Activated CD4-positive, alpha-beta T cell treated with anti-CD3 and anti-CD28 coated beads, Interleukin-2, amount 50 U/mL, for 16 hours (primary cell): ENCODE measurements at regions not wholly inside any gene's neighbourhood (a gene's known extent, or its start where the extent isn't known, plus 50 kb on each side); places are given as distances from the start of the nearest gene placed in this dataset.

Source experiments
- DNase-seq: peaks from one replicate; pipeline ENCODE4 v3.0.0-alpha.2; 2020

DNA sequence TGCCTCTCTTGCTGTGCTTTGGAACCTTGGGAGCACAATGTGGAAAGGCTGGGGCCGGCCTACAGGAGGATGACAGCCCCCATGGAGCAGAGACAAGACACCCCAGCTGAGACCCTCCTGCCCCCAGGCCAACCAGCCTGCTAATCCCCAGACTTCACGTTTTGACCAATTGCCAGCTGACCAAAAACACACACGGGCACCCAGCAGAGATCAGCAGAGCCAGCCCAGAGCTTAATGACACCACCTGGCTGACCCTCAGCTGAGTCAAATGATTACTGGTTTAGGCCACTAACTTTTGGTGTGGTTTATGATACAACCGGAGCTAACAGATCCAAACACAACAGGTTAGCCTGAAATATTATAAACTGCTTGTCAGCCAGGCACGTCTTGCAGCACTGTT lies 111.2 kb upstream of the KIF5B start:
- no peak for DNase-seq

DNA sequence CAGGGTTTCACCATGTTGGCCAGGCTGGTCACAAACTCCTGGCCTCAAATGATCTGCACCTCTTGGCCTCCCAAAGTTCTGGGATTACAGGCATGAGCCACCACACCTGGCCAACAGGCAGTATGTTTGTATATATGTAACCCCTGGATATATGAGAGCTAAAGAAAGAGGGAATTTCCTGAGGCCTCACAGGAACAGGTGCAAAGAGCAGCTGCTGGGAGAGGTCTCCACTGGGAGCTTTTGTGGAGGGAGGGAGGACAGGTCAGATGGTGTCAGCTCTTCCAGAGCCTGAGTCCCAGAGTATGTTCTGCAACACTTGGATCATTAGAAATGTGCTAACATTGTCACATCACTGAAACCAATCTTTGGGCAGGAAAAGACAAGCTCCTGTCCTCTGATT lies 110.1 kb upstream of the KIF5B start:
- no peak for DNase-seq

DNA sequence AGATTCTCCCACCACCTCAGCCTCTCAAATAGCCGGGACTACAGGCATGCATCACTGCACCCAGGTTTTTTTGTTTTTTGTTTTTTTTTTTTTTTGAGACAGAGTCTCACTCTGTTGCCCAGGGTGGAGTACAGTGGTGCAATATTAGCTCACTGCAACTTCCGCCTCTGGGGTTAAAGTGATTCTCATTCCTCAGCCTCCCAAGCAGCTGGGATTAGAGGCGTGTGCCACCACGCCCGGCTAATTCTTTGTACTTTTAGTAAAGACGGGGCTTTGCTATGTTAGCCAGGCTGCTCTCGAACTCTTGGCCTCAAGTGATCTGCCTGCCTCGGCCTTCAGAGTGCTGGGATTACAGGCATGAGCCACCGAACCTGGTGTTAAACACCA lies 107.5 kb upstream of the KIF5B start:
- no peak for DNase-seq

DNA sequence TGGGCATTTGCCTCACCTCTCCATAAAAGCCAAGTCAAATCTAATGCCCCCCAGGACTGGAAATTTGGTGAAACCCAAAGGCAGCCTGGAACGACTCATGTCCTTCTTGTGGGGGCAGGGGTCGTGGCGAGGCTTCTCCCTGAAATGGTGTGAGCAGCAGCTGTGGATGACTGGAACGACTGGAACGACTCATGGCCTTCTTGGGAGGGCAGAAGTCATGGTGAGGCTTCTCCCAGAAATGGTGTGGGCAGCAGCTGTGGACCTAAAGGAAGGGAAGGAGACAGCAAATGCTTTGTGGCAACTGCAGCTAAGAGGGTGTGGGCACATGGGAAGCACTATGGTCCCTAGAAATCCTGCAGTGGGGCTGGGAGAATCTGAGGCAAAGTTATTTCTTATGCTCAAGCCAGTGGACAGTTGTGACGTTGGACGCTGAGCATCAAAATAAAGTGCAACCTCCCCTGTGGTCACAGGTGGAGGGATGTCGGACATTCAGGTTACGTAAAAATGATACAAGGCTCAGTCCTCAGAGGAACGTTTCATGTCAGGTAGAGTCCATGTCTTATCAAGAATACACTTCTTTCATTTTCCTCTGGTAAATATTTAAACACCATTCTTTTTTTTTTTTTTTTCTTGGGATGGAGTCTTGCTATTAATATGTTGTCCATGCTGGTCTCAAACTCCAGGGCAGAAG lies 107.0 kb upstream of the KIF5B start:
- no peak for DNase-seq

DNA sequence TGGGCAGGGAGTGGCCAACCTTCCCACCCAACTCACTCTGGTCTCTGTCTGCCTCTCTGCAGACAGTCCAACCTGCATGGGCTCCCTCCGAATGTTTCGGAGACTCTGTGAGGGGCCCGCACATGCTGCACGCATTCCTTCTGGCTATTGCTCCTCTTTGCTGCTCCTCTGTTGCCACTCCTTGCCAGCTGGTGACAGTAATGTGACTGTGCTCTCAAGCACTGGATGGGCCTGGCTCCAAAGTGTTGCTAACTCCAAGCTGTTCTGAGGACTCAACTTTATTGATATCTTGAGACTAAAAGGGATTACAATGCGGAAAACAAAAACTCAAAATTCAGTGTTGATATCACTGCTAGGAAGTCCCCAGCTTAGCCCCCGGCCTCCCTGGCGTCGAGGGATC lies 105.4 kb upstream of the KIF5B start:
- no peak for DNase-seq

DNA sequence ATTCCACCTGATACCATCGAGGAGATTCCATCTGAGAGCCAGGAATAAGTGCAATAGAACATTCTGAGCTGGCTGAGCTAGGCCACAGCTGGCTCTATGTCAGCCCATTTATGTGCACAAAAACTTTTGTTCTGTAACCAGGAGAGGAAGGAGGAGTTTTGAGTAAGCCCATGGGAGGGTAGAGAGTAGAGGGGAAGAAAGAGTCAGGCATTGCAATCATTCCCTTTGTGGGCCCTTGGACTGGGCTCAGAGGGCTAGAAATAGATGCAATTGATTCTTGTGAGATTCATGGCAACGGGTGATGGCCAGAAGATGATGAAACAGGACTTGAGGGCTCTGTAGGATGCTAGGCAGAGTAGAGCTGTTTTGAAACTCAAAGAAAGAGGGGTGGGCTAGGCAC lies 104.6 kb upstream of the KIF5B start:
- no peak for DNase-seq

DNA sequence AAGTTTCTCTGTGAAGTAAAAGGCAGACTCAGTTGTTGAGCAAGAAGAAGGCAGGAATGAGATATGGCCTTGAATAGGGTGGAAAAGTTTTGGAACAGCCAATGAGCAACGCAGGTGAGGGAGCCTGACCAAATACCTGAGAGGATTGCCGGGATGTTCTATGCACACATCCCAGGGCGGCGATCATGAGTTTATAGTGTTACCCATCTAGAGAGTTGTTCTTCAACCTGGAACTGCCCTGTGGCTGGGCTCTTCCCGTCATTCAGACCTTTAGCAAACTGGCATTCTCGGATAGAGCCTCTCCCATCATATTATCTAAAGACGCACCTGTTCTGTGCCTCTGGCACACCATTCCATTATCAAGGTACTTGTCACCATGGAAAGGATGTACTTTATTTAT lies 103.0 kb upstream of the KIF5B start:
- no peak for DNase-seq

DNA sequence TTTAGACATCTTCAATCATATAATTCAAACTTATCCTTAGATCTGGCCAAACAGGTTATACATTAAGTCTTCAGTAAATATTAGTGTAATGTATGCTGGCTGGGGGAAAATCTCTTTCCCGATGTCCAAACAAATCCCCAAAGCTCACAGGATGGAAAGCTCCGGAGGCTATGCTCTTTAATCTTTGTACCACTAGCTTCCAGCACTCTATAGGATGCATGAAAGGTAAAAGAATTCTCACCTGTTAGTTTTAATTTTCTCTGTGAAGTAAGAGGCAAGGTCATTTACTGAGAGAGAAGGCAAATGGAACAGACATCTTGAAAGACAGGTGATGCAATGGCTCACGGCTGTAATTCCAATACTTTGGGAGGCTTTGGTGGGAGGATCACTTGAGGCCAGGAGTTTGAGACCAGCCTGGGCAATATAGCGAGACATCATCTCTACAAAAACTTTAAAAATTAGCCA lies 99.8 kb upstream of the KIF5B start:
- DNase-seq, result no peak

DNA sequence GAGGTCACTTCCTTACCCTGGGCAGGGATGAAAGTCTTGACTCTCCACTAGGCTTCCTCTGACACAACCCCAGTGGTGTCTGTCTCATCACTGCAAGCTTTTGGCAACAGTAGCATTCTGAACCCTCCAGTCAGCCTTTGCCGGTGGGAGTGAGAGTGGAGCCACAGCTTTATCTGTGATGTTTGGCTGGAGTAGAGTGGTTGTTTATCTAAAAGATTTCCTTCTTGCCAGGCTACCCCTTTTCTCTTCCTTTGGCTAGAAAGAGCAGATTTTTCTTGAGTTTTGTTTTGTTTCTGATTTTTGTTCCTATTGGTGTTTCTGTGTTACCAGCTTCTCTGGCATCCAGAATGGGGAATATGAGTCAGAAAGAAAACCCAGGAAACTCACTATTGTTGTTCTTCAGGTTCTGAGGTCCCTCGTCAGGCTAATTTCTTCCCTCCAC lies 98.9 kb upstream of the KIF5B start:
- DNase-seq, result no peak

DNA sequence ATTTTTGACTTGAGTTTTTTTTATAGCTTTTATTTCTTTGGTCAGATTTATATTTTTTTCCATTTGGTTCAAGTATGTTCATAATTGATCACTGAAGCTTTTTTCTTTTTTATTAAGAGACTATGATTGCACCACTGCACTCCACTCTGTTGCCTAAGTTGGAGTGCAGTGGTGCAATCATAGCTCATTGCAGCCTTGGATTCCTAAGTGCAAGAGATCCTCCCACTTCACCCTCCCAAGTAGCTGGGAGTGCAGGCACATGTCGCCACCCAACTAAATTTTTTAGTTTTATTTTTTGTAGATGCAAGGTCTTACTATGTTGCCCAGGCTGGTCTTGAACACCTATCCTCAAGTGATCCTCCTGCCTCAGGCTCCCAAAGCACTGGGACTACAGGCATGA lies 97.7 kb upstream of the KIF5B start:
- DNase-seq, result no peak

DNA sequence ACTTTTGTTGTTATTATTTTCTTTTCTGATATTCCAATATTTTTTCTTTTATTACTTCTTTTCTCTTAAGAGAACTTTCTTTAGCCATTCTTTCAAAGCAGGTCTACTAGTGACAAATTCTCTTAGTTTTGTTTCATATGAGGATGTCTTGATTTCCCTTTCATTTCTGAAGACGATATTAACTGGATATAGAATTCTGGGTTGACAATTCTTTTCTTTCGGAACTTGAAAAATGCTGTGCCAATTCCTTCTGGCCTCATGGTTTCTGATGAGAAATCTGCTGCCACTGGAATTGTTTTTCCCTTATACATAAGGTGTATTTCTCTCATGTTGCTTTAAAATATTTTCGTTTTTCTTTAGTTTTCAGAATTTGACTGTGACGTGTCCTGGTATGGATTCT lies 97.0 kb upstream of the KIF5B start:
- no peak for DNase-seq

DNA sequence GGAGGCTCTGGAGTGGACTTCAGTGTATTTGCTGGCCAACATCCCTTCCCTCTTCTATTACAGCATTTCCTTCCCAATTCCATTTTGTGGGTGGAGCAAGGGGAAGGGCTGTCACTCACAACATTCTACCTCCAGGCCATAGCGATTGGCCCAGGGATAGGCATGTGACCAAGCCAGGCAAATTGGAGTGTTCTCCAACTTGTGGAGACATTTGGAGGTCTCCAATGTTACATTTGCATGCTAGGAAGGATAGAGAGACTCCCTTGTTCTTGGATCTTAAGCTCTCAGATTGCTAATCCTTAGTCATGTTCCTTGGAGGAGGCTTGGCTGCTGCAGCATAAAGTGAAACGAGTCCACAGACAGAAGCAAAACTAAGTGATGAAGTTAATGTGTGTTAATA lies 95.6 kb upstream of the KIF5B start:
- DNase-seq, result no peak

DNA sequence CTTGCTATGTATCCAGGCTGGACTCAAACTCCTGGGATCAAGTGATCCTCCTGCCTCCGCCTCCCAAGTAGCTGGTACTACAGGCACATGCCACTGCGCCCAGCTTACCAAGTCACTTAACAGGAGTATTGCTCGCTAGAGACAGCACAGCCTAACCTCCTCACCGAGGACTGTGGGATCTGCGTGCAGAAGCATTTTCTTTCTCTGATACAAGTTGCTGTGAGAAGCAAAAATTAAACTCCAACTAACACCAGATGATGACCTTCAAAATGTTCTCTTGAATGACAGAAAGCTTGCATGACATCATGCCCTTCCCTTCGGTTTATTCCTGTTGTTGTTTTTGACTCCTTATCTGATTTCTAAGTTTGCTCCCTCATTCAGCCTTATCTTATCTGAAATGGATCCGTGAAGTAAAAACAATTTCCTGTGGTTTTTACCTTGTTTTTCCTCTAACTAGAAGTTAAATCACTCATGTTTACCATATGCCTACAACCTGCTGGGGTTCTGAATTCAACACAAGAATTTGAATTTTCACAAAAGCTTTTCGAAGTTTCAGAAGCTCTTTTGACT lies 94.4 kb upstream of the KIF5B start:
- DNase-seq, result peak; percentile 79

DNA sequence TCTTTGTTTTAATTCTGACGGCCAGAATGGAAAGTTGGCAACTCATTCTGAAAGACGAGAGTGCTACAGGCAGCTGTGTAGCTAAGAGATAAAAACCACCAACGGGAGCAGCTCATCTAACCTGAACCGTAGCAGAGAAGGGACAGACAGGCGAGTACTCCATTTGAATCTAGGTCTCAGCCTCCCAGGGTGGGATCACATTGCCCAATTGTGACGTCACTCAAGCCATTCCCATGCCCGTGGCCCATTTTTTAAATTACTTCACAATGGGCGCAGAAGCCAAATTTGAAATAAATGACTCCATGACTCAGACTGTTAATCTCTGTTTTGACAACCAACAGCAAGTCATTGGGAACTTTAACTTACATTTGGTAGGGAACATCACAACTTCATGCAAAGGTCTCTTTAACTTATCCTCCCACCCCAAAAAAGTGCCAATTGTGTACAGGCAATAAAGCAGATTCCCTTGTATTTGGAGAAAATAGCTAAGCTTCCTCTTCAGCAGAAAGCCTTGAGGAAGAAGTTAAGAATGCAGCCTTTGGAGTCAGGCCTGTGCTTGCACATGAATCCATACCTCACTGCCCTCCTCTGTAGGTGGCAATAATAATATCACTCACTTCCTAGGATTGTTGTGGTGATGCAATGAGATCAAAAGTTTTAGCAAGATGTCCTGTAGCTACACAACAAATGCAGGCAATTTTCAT lies 93.2 kb upstream of the KIF5B start:
- peak; percentile 87 for DNase-seq

DNA sequence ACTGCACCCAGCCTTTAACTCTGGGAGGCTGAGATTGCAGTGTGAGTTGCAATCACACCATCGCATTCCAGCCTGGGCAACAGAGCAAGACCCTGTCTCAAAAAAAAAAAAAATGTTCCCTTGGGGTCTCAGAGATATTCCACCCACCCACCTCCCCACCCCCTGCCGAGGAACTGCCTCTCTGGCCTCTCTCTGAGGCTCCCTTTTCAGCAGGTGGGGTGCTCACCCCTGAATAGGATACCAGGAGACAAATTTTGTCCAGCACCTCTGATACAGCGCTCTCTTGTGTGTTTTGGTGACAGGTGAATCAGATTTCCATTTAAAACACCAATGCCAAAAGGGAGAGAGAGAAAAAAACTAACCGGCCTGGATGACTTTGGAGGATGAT lies 92.6 kb upstream of the KIF5B start:
- DNase-seq, result no peak

DNA sequence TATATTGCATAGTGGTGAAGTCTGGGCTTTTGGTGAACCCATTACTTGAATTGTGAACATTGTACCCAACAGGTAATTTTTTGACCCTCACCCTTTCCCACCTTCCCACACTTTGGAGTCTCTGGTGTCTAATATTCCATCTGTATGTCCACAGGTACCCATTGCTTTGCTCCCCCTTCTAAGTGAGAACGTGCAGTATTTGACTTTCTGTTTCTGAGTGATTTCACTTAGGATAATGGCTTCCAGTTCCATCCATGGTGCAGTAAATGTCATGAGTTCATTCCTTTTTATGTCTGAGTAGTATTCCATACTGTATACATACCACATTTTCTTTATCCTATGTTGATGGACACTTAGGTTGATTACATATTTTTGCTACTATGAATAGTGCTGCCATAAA lies 91.5 kb upstream of the KIF5B start:
- no peak for DNase-seq

DNA sequence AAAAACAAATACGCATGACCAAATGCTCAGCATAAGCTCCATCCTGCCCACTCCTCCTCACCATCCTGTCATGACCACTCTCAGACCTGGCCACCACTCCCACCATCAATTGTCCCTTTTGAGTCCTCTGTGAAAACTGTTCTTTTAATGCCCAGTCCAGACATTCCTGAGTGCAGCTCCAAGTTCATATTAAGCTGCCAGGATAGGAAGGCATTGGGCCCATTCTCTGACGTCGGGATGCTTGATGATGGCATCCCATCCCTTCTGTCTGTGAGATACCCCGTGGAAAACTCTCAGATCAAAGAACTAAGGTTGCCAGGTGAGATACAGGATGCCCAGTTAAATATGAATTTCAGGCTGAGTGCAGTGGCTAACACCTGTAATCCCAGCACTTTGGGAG lies 89.9 kb upstream of the KIF5B start:
- no peak for DNase-seq

DNA sequence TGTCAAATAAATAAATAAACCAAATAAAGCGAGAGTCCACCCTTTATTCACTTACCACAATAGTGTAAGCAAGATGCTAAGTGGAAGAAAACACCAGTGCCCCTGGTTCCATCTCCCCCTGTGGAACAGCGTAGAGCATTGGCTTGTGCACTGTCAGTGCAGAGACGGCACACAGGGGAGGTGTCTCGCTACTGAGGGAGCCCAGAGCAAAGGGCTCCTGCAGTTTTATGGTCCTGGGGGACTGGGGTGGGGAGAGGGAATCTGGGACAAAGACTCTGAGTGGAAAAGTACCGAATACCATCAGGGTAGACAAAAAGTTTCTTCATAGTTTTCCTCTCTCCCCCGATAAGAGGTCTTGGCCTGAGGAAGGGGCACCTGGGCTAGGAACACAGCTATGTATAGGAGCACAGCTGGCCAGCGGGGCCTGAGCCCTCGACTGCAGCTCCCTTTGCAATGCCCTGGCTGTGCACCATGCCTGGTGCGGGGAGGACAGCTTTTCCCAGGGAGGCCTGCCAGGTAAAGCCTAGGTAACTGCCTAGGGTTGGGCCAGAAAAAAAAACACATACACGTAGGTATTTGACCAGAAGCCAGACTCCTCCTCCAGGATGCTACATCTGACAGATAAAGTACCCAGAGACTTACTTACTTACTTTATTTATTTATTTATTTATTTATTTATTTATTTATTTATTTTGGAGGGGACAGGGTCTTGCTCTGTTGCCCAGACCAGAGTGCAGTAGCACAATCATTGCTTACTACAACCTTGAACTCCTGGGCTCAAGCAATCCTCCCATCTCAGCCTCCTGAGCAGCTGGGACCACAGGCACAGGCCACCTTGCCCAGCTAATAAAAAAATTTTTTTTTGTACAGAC lies 88.8 kb upstream of the KIF5B start:
- DNase-seq, result no peak

DNA sequence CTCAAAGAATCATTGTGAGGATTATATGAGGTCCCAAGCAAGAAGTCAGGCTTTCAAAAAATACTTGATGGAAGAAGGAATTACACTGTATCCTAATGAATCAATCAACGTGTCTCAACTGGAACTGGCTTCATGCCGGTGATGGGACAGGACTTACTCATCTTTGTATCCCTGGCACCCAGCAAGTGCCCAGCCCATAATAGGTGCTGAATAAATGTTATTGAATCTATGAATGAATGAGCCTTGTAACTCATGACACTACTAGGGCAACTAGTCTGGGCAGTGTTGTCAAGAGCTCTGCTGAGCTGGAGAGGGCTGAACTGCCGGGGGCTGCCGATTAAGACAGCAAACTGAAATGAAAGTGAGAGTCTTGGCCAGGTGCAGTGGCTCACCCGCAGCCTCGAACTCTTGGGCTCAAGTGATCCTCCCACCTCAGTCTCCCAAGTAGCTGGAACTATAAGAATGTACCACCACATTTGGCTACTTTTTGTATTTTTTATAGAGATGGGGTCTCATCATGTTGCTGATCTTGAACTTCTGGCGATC lies 87.2 kb upstream of the KIF5B start:
- DNase-seq, result no peak

DNA sequence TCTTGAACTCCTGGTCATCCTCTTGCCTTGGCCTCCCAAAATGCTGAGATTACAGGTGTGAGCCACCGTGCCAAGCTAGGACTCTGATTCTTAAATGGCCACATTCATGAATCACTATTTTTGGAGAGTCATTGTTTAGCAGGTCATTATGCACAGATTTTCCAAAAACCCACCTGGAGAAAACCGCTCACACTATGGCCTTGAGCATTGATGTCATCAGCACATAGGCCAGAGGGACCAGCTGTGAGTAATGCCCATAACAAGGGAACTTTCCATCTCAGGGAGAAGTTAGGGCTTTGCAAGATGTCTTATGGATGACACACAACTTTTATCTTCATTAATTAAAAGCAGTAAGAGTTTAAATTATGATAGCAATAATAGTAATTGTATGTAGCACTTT lies 86.4 kb upstream of the KIF5B start:
- no peak for DNase-seq

DNA sequence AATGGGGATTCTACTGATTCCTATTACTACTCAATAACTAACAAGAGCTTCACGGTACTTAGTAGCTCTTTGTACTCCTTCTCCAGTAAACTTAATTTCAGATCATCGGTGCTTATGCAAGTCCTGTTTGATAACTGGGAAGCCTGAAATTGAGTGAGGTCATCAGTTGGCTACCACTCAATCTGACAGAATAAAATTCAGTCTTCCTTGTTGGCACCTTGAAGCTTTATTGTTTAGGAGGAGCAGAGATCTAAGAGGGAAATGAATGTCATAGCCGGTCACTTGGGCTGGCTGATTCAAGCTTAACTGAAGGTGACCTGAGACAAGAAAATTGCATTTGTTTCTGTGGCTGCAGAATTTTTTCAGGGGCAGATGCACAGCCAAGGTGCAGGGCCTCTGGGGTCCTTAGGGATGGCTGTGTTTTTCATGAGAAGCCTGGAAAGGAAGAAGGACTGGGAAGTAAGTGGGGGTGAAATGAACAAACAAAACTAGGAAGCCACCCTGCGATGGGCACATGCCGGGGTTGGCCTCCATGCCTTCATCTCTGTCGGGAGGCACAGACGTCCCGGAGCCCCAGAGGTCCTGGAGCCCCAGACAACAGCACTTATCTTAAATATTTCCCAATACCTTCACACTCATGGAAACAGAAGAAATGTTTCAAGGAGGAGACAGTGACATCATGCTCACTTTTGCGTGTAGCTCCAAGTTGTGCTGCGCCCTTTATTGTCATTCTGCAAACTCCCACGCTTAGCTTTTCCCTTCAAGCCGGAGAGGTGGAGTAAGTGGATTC lies 85.0 kb upstream of the KIF5B start:
- DNase-seq, result no peak

DNA sequence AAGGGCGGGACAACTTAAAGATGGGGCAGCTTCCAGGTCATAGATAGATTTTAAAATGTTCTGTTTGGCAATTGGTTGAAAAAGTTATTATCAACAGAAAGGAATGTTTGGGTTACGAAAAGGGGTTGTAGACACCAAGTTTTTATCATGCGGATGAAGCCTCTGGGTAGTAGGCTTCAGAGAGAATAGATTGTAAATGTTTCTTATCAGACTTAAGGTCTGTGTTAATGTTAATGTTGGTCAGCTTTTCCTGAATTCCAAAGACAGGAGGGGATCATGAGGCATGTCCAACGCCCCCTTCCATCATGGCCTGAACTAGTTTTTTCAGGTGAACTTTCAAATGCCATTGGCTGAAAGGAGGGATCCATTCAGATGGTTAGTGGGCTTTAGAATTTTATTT lies 84.2 kb upstream of the KIF5B start:
- DNase-seq, result no peak
